Calu3 (cell line): ENCODE measurements at regions not wholly inside any gene's neighbourhood (a gene's known extent, or its start where the extent isn't known, plus 50 kb on each side); places are given as distances from the start of the nearest gene placed in this dataset.

ENCODE experiments used
- BruUV-seq: library from RNA; stranded (reverse); fragments of 400-500 nt; replicated peaks from 2 replicates; lab custom pipeline; 2021; lab: Mats Ljungman, UMichigan
- CTCF ChIA-PET: fragments of 300-600 bp; sonication (Branson Sonifier 250); formaldehyde crosslinking; loops from one replicate; lab custom pipeline; 2022; ENCODE audit warnings: antibody characterized with exemption; lab: Charles Lee
- DNase-seq: peaks from one replicate; pipeline ENCODE4 v3.0.0; 2022
- H3K27ac Mint-ChIP-seq: one replicate; pipeline ENCODE4 v1.8.0; 2022; ENCODE audit warnings: mixed read lengths; ENCODE audit not compliant: unreplicated experiment
- H3K27me3 Mint-ChIP-seq: one replicate; pipeline ENCODE4 v1.8.0; 2022; ENCODE audit warnings: mixed read lengths; ENCODE audit not compliant: unreplicated experiment
- H3K36me3 Mint-ChIP-seq: one replicate; pipeline ENCODE4 v1.8.0; 2022; ENCODE audit warnings: mild to moderate bottlenecking, moderate library complexity, mixed read lengths; ENCODE audit not compliant: insufficient read depth, unreplicated experiment
- H3K4me1 Mint-ChIP-seq: one replicate; pipeline ENCODE4 v1.8.0; 2022; ENCODE audit warnings: mild to moderate bottlenecking, low read depth, mixed read lengths; ENCODE audit not compliant: unreplicated experiment
- H3K4me3 Mint-ChIP-seq: one replicate; pipeline ENCODE4 v1.8.0; 2022; ENCODE audit warnings: mild to moderate bottlenecking, low read depth, moderate library complexity, mixed read lengths; ENCODE audit not compliant: unreplicated experiment
- H3K9me3 Mint-ChIP-seq: one replicate; pipeline ENCODE4 v1.8.0; 2022; ENCODE audit warnings: low read depth, mixed read lengths; ENCODE audit not compliant: unreplicated experiment
- intact Hi-C: fragments of 100-400 bp; cut with micrococcal nuclease; formaldehyde crosslinking; loops from one replicate; pipeline ENCODE4 v1.10.0; 2022; ENCODE audit not compliant: unreplicated experiment
- TF ChIP-seq, protein P1 (sequence below): fragments of 200-600 bp; IDR thresholded peaks from one replicate; pipeline ENCODE4 v1.8.0; 2022; ENCODE audit warnings: antibody characterized with exemption; ENCODE audit not compliant: unreplicated experiment

- H3K4me1 Mint-ChIP-seq: peaks cover 8% of the 10 kb centered on the region
- no TSS peak for BruUV-seq
- no peak overlapping the region for H3K27ac Mint-ChIP-seq
- no peaks in the 10 kb centered on the region for H3K36me3 Mint-ChIP-seq
- intact Hi-C loops: no loop called here
- no peaks in the 10 kb centered on the region for H3K9me3 Mint-ChIP-seq
- TF ChIP-seq, protein P1, sequence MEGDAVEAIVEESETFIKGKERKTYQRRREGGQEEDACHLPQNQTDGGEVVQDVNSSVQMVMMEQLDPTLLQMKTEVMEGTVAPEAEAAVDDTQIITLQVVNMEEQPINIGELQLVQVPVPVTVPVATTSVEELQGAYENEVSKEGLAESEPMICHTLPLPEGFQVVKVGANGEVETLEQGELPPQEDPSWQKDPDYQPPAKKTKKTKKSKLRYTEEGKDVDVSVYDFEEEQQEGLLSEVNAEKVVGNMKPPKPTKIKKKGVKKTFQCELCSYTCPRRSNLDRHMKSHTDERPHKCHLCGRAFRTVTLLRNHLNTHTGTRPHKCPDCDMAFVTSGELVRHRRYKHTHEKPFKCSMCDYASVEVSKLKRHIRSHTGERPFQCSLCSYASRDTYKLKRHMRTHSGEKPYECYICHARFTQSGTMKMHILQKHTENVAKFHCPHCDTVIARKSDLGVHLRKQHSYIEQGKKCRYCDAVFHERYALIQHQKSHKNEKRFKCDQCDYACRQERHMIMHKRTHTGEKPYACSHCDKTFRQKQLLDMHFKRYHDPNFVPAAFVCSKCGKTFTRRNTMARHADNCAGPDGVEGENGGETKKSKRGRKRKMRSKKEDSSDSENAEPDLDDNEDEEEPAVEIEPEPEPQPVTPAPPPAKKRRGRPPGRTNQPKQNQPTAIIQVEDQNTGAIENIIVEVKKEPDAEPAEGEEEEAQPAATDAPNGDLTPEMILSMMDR: no peak
- H3K27me3 Mint-ChIP-seq: no peaks in the 10 kb centered on the region
- no peak for DNase-seq
- no peak overlapping the region for H3K4me3 Mint-ChIP-seq
- CTCF ChIA-PET: interaction anchor here (0.6 to 1.0 kb wide), 2 partner anchors 11 to 21 kb away, joined by 4 to 5 read pairs; no protein-coding TSS in a partner anchor
These were observed 289.7 kb downstream of the PCNX1 start for GRCh38 chr14:71196921-71197320.

- Mint-ChIP-seq H3K36me3 (no peaks in the 10 kb centered on the region), H3K27ac (no peak overlapping the region), H3K27me3 (no peaks in the 10 kb centered on the region), H3K4me3 (no peak overlapping the region), H3K4me1 (peaks cover 24% of the 10 kb centered on the region), H3K9me3 (no peaks in the 10 kb centered on the region)
- CTCF ChIA-PET: no interaction called here
- TF ChIP-seq, protein P1: no peak
- DNase-seq: peak; percentile 29
- intact Hi-C loops: no loop called here
- no TSS peak for BruUV-seq
These were observed 291.4 kb downstream of the PCNX1 start for GRCh38 chr14:71198687-71199086.

- Mint-ChIP-seq H3K36me3 (no peaks in the 10 kb centered on the region), H3K4me3 (no peak overlapping the region), H3K4me1 (peaks cover 43% of the 10 kb centered on the region), H3K9me3 (no peaks in the 10 kb centered on the region), H3K27me3 (no peaks in the 10 kb centered on the region), H3K27ac (no peak overlapping the region)
- CTCF ChIA-PET: no interaction called here
- TF ChIP-seq, protein P1: no peak
- no TSS peak for BruUV-seq
- intact Hi-C loops: no loop called here
- no peak for DNase-seq
These were observed 294.6 kb downstream of the PCNX1 start for GRCh38 chr14:71201840-71202239.

- CTCF ChIA-PET: no interaction called here
- Mint-ChIP-seq H3K9me3 (no peaks in the 10 kb centered on the region), H3K27ac (no peak overlapping the region), H3K27me3 (no peaks in the 10 kb centered on the region), H3K4me3 (no peak overlapping the region), H3K36me3 (no peaks in the 10 kb centered on the region), H3K4me1 (peaks cover 45% of the 10 kb centered on the region)
- no peak for DNase-seq
- intact Hi-C loops: no loop called here
- TF ChIP-seq, protein P1: no peak
- no TSS peak for BruUV-seq
These were observed 295.6 kb downstream of the PCNX1 start for GRCh38 chr14:71202881-71203280.
